ENCODE measurements at regions not wholly inside any gene's neighbourhood (a gene's known extent, or its start where the extent isn't known, plus 50 kb on each side); places are given as distances from the start of the nearest gene placed in this dataset.

GRCh38 chr21:27225151-27225550 is 258.3 kb upstream of the ADAMTS5 start:
- H3K4me3 ChIP-seq (ENCODE audit: low read depth, low read length), result no peak overlapping the region
- TF ChIP-seq CTCF (IDR thresholded peaks at IDR 0.05; ENCODE audit: insufficient read depth, low read length), result no peak
- DNase-seq (ENCODE audit: low read depth), result peak; percentile 43

- no peak for TF ChIP-seq CTCF (IDR thresholded peaks at IDR 0.05; ENCODE audit: insufficient read depth, low read length)
- no peak for DNase-seq (ENCODE audit: low read depth)
These were observed 257.3 kb upstream of the ADAMTS5 start for GRCh38 chr21:27224169-27224568.

GRCh38 chr21:27221077-27221476 is 254.2 kb upstream of the ADAMTS5 start:
- no peak overlapping the region for H3K4me3 ChIP-seq (ENCODE audit: low read depth, low read length)
- no peak for DNase-seq (ENCODE audit: low read depth)
- TF ChIP-seq CTCF (IDR thresholded peaks at IDR 0.05; ENCODE audit: insufficient read depth, low read length), result no peak

More at GRCh38 chr21:27224169-27224568, 257.3 kb upstream of the ADAMTS5 start:
- no peak overlapping the region for H3K4me3 ChIP-seq (ENCODE audit: low read depth, low read length)

- TF ChIP-seq CTCF (IDR thresholded peaks at IDR 0.05; ENCODE audit: insufficient read depth, low read length), result no peak
- DNase-seq (ENCODE audit: low read depth), result peak; percentile 16
- no peak overlapping the region for H3K4me3 ChIP-seq (ENCODE audit: low read depth, low read length)
These were observed 253.5 kb upstream of the ADAMTS5 start for GRCh38 chr21:27220416-27220815.

- TF ChIP-seq CTCF (IDR thresholded peaks at IDR 0.05; ENCODE audit: insufficient read depth, low read length), result no peak
- H3K4me3 ChIP-seq (ENCODE audit: low read depth, low read length), result no peak overlapping the region
- DNase-seq (ENCODE audit: low read depth), result peak; percentile 89
These were observed 252.2 kb upstream of the ADAMTS5 start for GRCh38 chr21:27219068-27219467.

GRCh38 chr21:27213303-27213702 is 246.4 kb upstream of the ADAMTS5 start:
- DNase-seq (ENCODE audit: low read depth), result peak; percentile 66
- no peak overlapping the region for H3K4me3 ChIP-seq (ENCODE audit: low read depth, low read length)

More at GRCh38 chr21:27213303-27213702, 246.4 kb upstream of the ADAMTS5 start:
- TF ChIP-seq CTCF (IDR thresholded peaks at IDR 0.05; ENCODE audit: insufficient read depth, low read length), result peak; percentile 54
